Liver (tissue), 7 donors: ENCODE measurements at regions not wholly inside any gene's neighbourhood (a gene's known extent, or its start where the extent isn't known, plus 50 kb on each side); places are given as distances from the start of the nearest gene placed in this dataset.

Experiments used
- DNase-seq: peaks from one replicate; pipeline ENCODE4 v3.0.0-alpha.2; 2017; ENCODE audit warnings: low spot score
- H3K27ac ChIP-seq, 2 donors: one replicate each; pipeline ENCODE4 v1.7.0; 2013; ENCODE audit warnings: inconsistent platforms in 2 of 2, low read length in 2 of 2, control low read depth in 1 of 2, low read depth in 1 of 2, mild to moderate bottlenecking in 1 of 2
- H3K27me3 ChIP-seq, 4 donors: one replicate each; pipeline versions ENCODE4 v1.6.1 to v1.7.0; 2013; ENCODE audit warnings: low read length in 3 of 4, inconsistent platforms in 1 of 4, mild to moderate bottlenecking in 1 of 4, moderate library complexity in 1 of 4; ENCODE audit not compliant: control insufficient read depth in 4 of 4, insufficient read depth in 4 of 4
- H3K36me3 ChIP-seq, 4 donors: one replicate each; pipeline versions ENCODE4 v1.6.1 to v1.7.0; 2013; ENCODE audit warnings: low read length in 3 of 4, mild to moderate bottlenecking in 3 of 4, low read depth in 1 of 4, moderate library complexity in 1 of 4; ENCODE audit not compliant: control insufficient read depth in 4 of 4, insufficient read depth in 3 of 4
- H3K4me1 ChIP-seq, 4 donors: one replicate each; pipeline versions ENCODE4 v1.6.1 to v1.7.0; 2013; ENCODE audit warnings: low read length in 3 of 4, mild to moderate bottlenecking in 3 of 4, moderate library complexity in 1 of 4; ENCODE audit not compliant: control insufficient read depth in 4 of 4, insufficient read depth in 4 of 4
- H3K4me3 ChIP-seq, 3 donors: one replicate each; pipeline versions ENCODE4 v1.6.1 to v1.7.0; 2013; ENCODE audit warnings: low read length in 3 of 3, control low read depth in 1 of 3, low read depth in 1 of 3, mild to moderate bottlenecking in 1 of 3
- H3K9ac ChIP-seq, 2 donors: one replicate each; pipeline ENCODE4 v1.7.0; 2013; ENCODE audit warnings: low read length in 2 of 2, mild to moderate bottlenecking in 2 of 2, moderate library complexity in 2 of 2, control low read depth in 1 of 2, low read depth in 1 of 2
- H3K9me3 ChIP-seq, 4 donors: one replicate each; pipeline versions ENCODE4 v1.6.1 to v1.7.0; 2013; ENCODE audit warnings: low read length in 3 of 4; ENCODE audit not compliant: control insufficient read depth in 4 of 4
- EGR1 ChIP-seq, 2 donors: IDR thresholded peaks; 2 replicates each; pipeline ENCODE4 v1.6.1; 2016 to 2018; ENCODE audit warnings: antibody characterized with exemption in 2 of 2, low read depth in 2 of 2
- FOXA1 ChIP-seq: IDR thresholded peaks from 2 replicates; pipeline ENCODE4 v1.6.1; 2016; ENCODE audit warnings: antibody characterized with exemption
- GABPA ChIP-seq, 2 donors: IDR thresholded peaks in 1 of 2; conservative IDR thresholded peaks in 1 of 2; 2 replicates each; pipeline ENCODE4 v1.6.1; 2016; ENCODE audit warnings: antibody characterized with exemption in 2 of 2, mild to moderate bottlenecking in 1 of 2, moderate library complexity in 1 of 2
- HNF4A ChIP-seq, 2 donors: conservative IDR thresholded peaks; 2 replicates each; pipeline ENCODE4 v1.6.1; 2016; ENCODE audit warnings: antibody characterized with exemption in 2 of 2, mild to moderate bottlenecking in 2 of 2
- HNF4G ChIP-seq: IDR thresholded peaks from 2 replicates; pipeline ENCODE4 v1.6.1; 2016; ENCODE audit warnings: antibody characterized with exemption
- MAX ChIP-seq: IDR thresholded peaks from 2 replicates; pipeline ENCODE4 v1.6.1; 2016; ENCODE audit warnings: antibody characterized with exemption
- NR2F2 ChIP-seq: IDR thresholded peaks from 2 replicates; pipeline ENCODE4 v1.6.1; 2016; ENCODE audit warnings: antibody characterized with exemption
- REST ChIP-seq: IDR thresholded peaks from 2 replicates; pipeline ENCODE4 v1.6.1; 2016; ENCODE audit warnings: antibody characterized with exemption, mild to moderate bottlenecking
- RXRA ChIP-seq, 2 donors: IDR thresholded peaks; 2 replicates each; pipeline ENCODE4 v1.6.1; 2017 to 2018; ENCODE audit warnings: antibody characterized with exemption in 2 of 2, mild to moderate bottlenecking in 1 of 2
- SP1 ChIP-seq: IDR thresholded peaks from 2 replicates; pipeline ENCODE4 v1.6.1; 2018; ENCODE audit warnings: antibody characterized with exemption, mild to moderate bottlenecking
- TAF1 ChIP-seq: conservative IDR thresholded peaks from 2 replicates; pipeline ENCODE4 v1.6.1; 2016; ENCODE audit warnings: antibody characterized with exemption, mild to moderate bottlenecking
- YY1 ChIP-seq: IDR thresholded peaks from 2 replicates; pipeline ENCODE4 v1.6.1; 2016; ENCODE audit warnings: antibody characterized with exemption, mild to moderate bottlenecking
- ZBTB33 ChIP-seq: IDR thresholded peaks from 2 replicates; pipeline ENCODE4 v1.6.1; 2016; ENCODE audit warnings: antibody characterized with exemption
- WGBS: extraction: QIAGEN DNeasy Blood & Tissue Kit; methylation state at CpG from one replicate; pipeline ENCODE4 v1.1.7; 2013; 5-methylcytosine and 5-hydroxymethylcytosine counted together
- donor health status: healthy.
- donor health status: healthy.
- donor health status: healthy.
- donor health status: healthy.

GRCh38 chr22:27467711-27468110, 333.8 kb downstream of the MN1 start:
- no peak for DNase-seq
- no peaks in the 10 kb centered on the region for H3K27me3 ChIP-seq
- H3K9me3 ChIP-seq, result no peaks in the 10 kb centered on the region
- no peak overlapping the region for H3K9ac ChIP-seq
- H3K4me1 ChIP-seq, result peaks cover 0 to 5% (median 3%) of the 10 kb centered on the region in 4 donors
- no peak overlapping the region for H3K27ac ChIP-seq
- no peak overlapping the region for H3K4me3 ChIP-seq
- H3K36me3 ChIP-seq, result no peaks in the 10 kb centered on the region
- TF ChIP-seq HNF4A (conservative IDR thresholded peaks at IDR 0.05) (no peak), FOXA1 (no peak), RXRA (IDR thresholded peaks at IDR 0.05) (no peak), MAX (no peak), EGR1 (IDR thresholded peaks at IDR 0.05; ENCODE audit: low read depth in 2 of 2) (no peak)
- 82% methylated on average over 10 of the region's 10 CpGs for WGBS

- no peak for DNase-seq
- no peak overlapping the region for H3K4me3 ChIP-seq
- peaks cover 0 to under 1% (median 0%) of the 10 kb centered on the region in 4 donors for H3K4me1 ChIP-seq
- H3K27ac ChIP-seq, result no peak overlapping the region
- H3K36me3 ChIP-seq, result no peaks in the 10 kb centered on the region
- 61% methylated on average over 3 of the region's 3 CpGs for WGBS
- H3K9me3 ChIP-seq, result no peaks in the 10 kb centered on the region
- TF ChIP-seq ZBTB33 (no peak), MAX (no peak), REST (no peak), GABPA (IDR thresholded peaks at IDR 0.05 in 1 of 2, conservative IDR thresholded peaks at IDR 0.05 in 1 of 2) (no peak), HNF4G (no peak), EGR1 (IDR thresholded peaks at IDR 0.05; ENCODE audit: low read depth in 2 of 2) (no peak), RXRA (IDR thresholded peaks at IDR 0.05) (no peak), SP1 (no peak), NR2F2 (no peak), YY1 (no peak), TAF1 (no peak)
- H3K9ac ChIP-seq, result no peak overlapping the region
- H3K27me3 ChIP-seq, result no peaks in the 10 kb centered on the region
Observed at GRCh38 chr22:27468712-27469111, 332.8 kb downstream of the MN1 start.
